HG02981 (cell line): ENCODE measurements at regions not wholly inside any gene's neighbourhood (a gene's known extent, or its start where the extent isn't known, plus 50 kb on each side); places are given as distances from the start of the nearest gene placed in this dataset.

Source experiments
- ATAC-seq: cut with Tn5 transposase; IDR thresholded peaks from one replicate; pipeline ENCODE4 v1.9.1; 2021; ENCODE audit warnings: mild to moderate bottlenecking, moderate library complexity; ENCODE audit not compliant: unreplicated experiment

GRCh38 chr12:126519833-126520232, 1454.6 kb downstream of the AACS start:
- ATAC-seq: no peak

- ATAC-seq: no peak
These were observed 1458.7 kb downstream of the AACS start for GRCh38 chr12:126523891-126524290.

DNA sequence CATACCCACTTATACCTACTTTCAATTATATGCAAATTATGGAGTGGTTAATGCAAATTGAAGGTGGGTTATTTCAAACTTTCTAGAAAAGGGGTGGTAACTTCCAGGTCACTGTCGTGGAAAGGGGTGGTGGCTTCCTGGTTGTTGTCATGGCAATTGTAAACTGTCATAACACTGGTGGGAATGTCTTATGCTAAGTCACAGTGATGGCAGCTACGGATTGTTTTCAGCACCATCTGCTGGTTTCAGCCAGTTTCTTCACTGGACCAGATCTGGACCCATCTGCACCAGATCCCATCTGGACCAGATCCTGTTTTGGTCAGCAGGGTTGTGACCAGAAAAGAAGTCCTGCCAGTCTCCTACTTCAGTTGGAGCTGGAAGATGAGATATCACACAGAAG, 1469.3 kb downstream of the AACS start:
- no peak for ATAC-seq

DNA sequence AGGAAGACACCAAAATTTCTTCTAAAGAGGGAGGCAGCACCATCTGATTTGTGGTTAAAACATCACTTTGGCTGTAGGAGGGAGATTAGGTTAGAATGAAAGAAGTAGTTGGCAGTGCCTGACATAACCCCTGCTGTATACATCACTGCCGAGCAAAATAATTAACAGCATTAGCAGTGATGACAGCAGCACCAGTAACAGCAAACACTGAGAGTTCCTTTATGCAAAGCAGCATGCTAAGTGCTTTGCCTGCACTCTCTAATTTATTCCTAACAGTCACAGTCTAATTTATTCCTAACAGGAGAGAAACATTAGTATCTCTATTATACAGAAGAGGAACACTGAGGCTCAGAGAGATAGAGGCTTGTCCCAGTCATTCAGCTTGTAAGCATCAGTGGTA, 1469.7 kb downstream of the AACS start:
- ATAC-seq: no peak

GRCh38 chr12:126535971-126536370, 1470.7 kb downstream of the AACS start:
- no peak for ATAC-seq

DNA sequence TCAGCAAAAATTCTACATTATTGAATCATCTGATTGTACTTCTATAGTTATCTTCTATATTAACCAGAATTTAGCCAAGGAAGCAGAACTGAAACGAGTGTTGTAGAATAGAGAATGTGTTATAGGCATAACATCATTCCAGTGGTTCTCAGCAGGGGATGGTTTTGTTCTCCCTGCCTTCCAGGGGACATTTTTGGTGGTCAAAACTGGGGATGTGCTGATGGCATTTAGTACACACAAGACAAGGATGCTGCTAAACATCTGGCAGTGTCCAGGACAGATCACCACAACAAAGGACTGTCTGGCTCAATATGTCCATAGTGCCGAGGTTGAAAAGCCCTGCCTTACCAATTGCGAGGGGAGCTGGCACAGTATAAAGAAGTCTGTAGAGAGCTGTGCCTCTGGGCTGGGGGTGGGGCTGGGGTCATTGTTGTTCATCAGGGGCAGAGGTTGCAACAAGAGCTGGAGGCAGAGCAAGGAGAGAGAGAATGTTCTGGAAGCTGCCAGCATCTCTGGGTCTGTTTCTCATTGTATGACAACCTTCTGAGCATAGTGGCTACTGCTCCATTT, 1472.8 kb downstream of the AACS start:
- no peak for ATAC-seq

GRCh38 chr12:126538888-126539287, 1473.7 kb downstream of the AACS start:
- no peak for ATAC-seq

DNA sequence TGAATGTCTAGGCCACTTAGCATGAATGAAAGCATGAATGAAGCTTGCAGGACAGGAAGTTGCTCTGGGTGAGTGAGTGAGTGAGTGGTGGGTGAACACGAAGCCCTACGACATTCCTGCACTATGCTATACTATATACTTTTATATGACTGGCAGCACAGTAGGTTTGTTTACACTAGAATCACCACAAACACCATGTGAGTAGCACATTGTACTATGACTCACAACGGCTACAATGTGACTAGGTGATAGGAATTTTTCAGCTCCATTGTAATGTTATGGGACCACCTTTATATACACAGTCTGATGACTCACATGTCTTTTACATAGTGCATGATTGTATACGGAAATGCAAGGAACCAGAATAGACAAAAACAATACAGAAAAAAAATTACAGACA, 1480.2 kb downstream of the AACS start:
- no peak for ATAC-seq

- ATAC-seq: no peak
These were observed 1482.7 kb downstream of the AACS start for GRCh38 chr12:126547905-126548304.

- ATAC-seq: no peak
These were observed 1486.6 kb downstream of the AACS start for GRCh38 chr12:126551869-126552268.

DNA sequence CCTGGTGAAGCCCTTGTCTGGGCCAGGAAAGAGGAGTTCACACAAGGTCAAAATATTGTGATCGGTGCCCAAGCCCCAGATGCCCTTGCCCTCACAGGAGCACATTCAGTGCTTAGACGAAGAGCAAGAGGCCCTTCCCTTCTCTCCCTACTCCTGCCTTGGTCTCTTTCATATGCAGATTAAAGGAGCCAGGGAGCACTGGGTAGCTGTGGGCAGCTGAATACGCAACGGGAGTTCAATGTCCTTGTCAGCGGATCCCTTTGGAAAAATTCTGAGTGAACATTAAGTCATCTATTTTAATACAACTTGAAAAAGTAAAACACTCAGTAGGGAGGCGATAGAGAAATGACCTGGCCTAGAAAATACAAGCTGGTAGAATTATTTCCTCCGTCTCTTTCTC, 1489.4 kb downstream of the AACS start:
- ATAC-seq: no peak

- ATAC-seq: no peak
These were observed 1492.4 kb downstream of the AACS start for GRCh38 chr12:126557659-126558058.

- ATAC-seq: no peak
These were observed 1493.0 kb downstream of the AACS start for GRCh38 chr12:126558219-126558618.

GRCh38 chr12:126558810-126559209, 1493.6 kb downstream of the AACS start:
- no peak for ATAC-seq

DNA sequence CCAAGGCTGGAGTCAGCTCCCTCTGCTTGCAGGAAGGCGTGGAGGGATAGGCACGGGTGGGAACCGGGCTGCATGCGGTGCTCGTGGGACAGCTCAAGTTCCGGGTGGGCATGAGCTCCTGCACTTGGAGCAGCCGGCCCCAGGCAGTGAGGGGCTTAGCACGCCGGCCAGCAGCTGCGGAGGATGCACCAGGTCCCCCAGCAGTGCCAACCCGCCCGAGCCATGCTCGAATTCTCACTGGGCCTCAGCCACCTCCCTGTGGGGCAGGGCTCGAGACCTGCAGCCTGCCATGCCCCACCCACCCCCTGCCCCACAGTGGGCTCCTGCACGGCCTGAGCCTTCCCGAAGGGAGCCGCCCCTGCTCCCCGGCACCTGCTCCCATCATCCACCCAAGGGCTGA, 1501.8 kb downstream of the AACS start:
- ATAC-seq: no peak

DNA sequence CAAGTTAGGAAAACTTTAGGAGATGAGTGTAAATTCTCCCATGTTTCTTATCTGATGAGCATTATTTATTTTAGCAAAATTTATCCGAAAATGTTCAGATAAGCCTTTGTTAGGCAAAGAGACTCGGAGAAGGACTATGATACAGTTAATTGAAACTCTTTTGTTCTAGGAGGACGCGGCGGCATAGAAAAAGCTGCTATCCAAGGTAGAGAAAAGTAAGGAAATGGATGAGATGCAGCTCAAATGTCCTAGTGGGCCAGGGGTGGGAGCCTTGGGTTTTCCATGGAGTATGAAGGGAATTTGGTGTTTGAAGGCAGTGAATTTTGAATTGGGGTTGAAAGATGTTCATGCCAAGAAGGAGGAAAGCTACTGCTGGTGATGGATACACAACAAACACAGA, 1504.5 kb downstream of the AACS start:
- ATAC-seq: no peak

GRCh38 chr12:126570566-126570965, 1505.3 kb downstream of the AACS start:
- ATAC-seq: no peak

DNA sequence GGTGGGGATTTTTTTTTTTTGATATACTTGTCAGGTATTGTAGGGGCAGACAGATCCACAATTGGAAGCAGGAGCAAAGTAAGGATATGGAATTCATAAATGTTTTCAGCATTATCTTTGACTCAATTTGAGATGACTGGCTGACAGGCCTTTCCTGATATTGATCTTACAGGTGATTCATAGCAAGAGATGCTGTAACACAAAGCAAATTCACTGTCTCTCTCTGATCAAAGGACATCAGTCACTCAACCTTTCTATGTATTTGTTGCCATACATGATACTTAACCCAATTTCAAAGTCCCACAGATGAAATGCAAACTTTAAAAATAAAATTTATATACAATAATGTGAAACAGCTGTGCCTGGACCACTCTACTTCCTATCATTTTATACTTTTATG, 1506.9 kb downstream of the AACS start:
- no peak for ATAC-seq

- no peak for ATAC-seq
These were observed 1516.4 kb downstream of the AACS start for GRCh38 chr12:126581655-126582054.

DNA sequence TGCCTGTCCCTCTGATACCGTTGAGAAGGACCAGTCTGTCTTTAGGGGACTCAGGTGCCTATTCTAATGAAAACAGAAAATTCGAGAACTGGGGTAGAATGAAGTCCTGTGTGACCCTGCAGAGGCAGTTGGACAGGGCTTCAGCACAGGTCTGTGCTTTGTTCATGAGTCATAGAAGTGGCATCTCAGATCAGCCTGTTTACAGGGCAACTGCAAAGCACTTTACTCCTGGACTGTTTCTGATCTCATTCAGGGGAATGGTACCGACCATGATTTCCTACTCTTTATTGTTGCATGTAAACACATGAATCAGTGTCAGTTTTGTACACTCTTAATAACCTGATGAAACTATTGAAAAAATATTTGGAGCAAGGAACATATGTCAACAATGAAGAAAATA, 1517.0 kb downstream of the AACS start:
- ATAC-seq: no peak

GRCh38 chr12:126588586-126589249, 1523.5 kb downstream of the AACS start:
- no peak for ATAC-seq

- no peak for ATAC-seq
These were observed 1526.3 kb downstream of the AACS start for GRCh38 chr12:126591533-126591932.
